ENCODE measurements at regions not wholly inside any gene's neighbourhood (a gene's known extent, or its start where the extent isn't known, plus 50 kb on each side); places are given as distances from the start of the nearest gene placed in this dataset.

GRCh38 chr6:102411796-102412195 lies 1018.3 kb downstream of the GRIK2 start:
- TF ChIP-seq EZH2phosphoT487 (IDR thresholded peaks at IDR 0.05; ENCODE audit: low read depth), result no peak
- no peak for TF ChIP-seq CTCF (IDR thresholded peaks at IDR 0.05; ENCODE audit: low read depth, low read length)
